ENCODE measurements at regions not wholly inside any gene's neighbourhood (a gene's known extent, or its start where the extent isn't known, plus 50 kb on each side); places are given as distances from the start of the nearest gene placed in this dataset.

- Histone ChIP-seq H3K36me3 (ENCODE audit: low read depth) (no peaks in the 10 kb centered on the region), H3K27me3 (ENCODE audit: insufficient read depth, poor library complexity, severe bottlenecking) (no peaks in the 10 kb centered on the region), H3K27ac (ENCODE audit: poor library complexity, severe bottlenecking) (no peak overlapping the region), H3K4me1 (ENCODE audit: insufficient read depth, poor library complexity, severe bottlenecking) (no peaks in the 10 kb centered on the region), H3K4me3 (ENCODE audit: severe bottlenecking) (no peak overlapping the region), H3K9me3 (ENCODE audit: severe bottlenecking) (no peaks in the 10 kb centered on the region)
- ATAC-seq (ENCODE audit: low read depth) (no peak), DNase-seq (ENCODE audit: low spot score) (no peak)
- TF ChIP-seq, protein P1, sequence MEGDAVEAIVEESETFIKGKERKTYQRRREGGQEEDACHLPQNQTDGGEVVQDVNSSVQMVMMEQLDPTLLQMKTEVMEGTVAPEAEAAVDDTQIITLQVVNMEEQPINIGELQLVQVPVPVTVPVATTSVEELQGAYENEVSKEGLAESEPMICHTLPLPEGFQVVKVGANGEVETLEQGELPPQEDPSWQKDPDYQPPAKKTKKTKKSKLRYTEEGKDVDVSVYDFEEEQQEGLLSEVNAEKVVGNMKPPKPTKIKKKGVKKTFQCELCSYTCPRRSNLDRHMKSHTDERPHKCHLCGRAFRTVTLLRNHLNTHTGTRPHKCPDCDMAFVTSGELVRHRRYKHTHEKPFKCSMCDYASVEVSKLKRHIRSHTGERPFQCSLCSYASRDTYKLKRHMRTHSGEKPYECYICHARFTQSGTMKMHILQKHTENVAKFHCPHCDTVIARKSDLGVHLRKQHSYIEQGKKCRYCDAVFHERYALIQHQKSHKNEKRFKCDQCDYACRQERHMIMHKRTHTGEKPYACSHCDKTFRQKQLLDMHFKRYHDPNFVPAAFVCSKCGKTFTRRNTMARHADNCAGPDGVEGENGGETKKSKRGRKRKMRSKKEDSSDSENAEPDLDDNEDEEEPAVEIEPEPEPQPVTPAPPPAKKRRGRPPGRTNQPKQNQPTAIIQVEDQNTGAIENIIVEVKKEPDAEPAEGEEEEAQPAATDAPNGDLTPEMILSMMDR (IDR thresholded peaks at IDR 0.05; ENCODE audit: poor library complexity, severe bottlenecking), result no peak
These were observed 273.2 kb upstream of the PARD3B start for GRCh38 chr2:204272089-204272488.

DNA sequence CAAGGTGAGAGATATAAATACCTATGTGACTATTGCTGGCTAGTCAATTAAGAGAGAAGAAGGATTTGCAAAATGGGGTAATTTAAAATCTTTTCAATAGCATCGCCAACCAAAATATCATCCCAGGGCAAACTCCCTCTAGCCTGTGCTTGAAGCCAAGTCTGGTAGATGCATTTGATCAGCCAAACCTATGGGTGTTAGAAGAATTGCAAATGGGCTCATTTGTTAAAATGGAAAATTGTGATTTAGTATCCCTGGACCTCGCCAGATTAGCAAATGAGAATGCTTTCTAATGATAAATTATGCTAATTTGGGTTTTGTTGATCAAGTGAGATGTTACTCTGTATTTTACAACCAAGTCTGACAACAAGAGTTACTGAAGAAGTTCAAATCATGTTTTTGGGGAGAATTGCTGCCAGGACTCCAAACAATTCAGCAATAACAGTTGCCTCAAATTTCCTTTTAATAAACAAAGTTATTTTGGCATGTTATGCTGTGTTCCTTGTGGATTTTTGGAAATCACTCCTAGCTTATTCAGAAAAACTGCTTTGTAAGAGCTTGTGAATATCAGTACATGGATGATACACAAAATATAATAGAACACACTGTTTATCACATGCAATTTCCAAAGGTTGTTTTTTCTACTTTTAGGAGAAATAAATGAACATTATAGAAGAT, 272.5 kb upstream of the PARD3B start:
- H3K36me3 ChIP-seq (ENCODE audit: low read depth), result no peaks in the 10 kb centered on the region
- H3K4me3 ChIP-seq (ENCODE audit: severe bottlenecking), result no peak overlapping the region
- no peaks in the 10 kb centered on the region for H3K27me3 ChIP-seq (ENCODE audit: insufficient read depth, poor library complexity, severe bottlenecking)
- DNase-seq (ENCODE audit: low spot score) (no peak), ATAC-seq (ENCODE audit: low read depth) (no peak)
- TF ChIP-seq, protein P1 (IDR thresholded peaks at IDR 0.05; ENCODE audit: poor library complexity, severe bottlenecking), result no peak
- H3K4me1 ChIP-seq (ENCODE audit: insufficient read depth, poor library complexity, severe bottlenecking), result no peaks in the 10 kb centered on the region
- H3K9me3 ChIP-seq (ENCODE audit: severe bottlenecking), result no peaks in the 10 kb centered on the region
- H3K27ac ChIP-seq (ENCODE audit: poor library complexity, severe bottlenecking), result no peak overlapping the region

GRCh38 chr2:204274429-204274828, 270.8 kb upstream of the PARD3B start:
- H3K4me3 ChIP-seq (ENCODE audit: severe bottlenecking), result no peak overlapping the region
- TF ChIP-seq, protein P1 (IDR thresholded peaks at IDR 0.05; ENCODE audit: poor library complexity, severe bottlenecking), result no peak
- no peaks in the 10 kb centered on the region for H3K27me3 ChIP-seq (ENCODE audit: insufficient read depth, poor library complexity, severe bottlenecking)
- no peaks in the 10 kb centered on the region for H3K4me1 ChIP-seq (ENCODE audit: insufficient read depth, poor library complexity, severe bottlenecking)
- H3K9me3 ChIP-seq (ENCODE audit: severe bottlenecking), result no peaks in the 10 kb centered on the region
- ATAC-seq (ENCODE audit: low read depth), result no peak
- no peaks in the 10 kb centered on the region for H3K36me3 ChIP-seq (ENCODE audit: low read depth)
- DNase-seq (ENCODE audit: low spot score), result no peak
- H3K27ac ChIP-seq (ENCODE audit: poor library complexity, severe bottlenecking), result no peak overlapping the region

- Histone ChIP-seq H3K4me1 (ENCODE audit: insufficient read depth, poor library complexity, severe bottlenecking) (no peaks in the 10 kb centered on the region), H3K27ac (ENCODE audit: poor library complexity, severe bottlenecking) (no peak overlapping the region), H3K27me3 (ENCODE audit: insufficient read depth, poor library complexity, severe bottlenecking) (no peaks in the 10 kb centered on the region), H3K4me3 (ENCODE audit: severe bottlenecking) (no peak overlapping the region), H3K9me3 (ENCODE audit: severe bottlenecking) (no peaks in the 10 kb centered on the region), H3K36me3 (ENCODE audit: low read depth) (no peaks in the 10 kb centered on the region)
- TF ChIP-seq, protein P1 (IDR thresholded peaks at IDR 0.05; ENCODE audit: poor library complexity, severe bottlenecking), result no peak
- ATAC-seq (ENCODE audit: low read depth) (no peak), DNase-seq (ENCODE audit: low spot score) (no peak)
These were observed 270.3 kb upstream of the PARD3B start for GRCh38 chr2:204274991-204275390.

- H3K36me3 ChIP-seq (ENCODE audit: low read depth), result no peaks in the 10 kb centered on the region
- no peaks in the 10 kb centered on the region for H3K27me3 ChIP-seq (ENCODE audit: insufficient read depth, poor library complexity, severe bottlenecking)
- H3K4me3 ChIP-seq (ENCODE audit: severe bottlenecking), result no peak overlapping the region
- no peaks in the 10 kb centered on the region for H3K9me3 ChIP-seq (ENCODE audit: severe bottlenecking)
- DNase-seq (ENCODE audit: low spot score) (no peak), ATAC-seq (ENCODE audit: low read depth) (no peak)
- no peak overlapping the region for H3K27ac ChIP-seq (ENCODE audit: poor library complexity, severe bottlenecking)
- no peaks in the 10 kb centered on the region for H3K4me1 ChIP-seq (ENCODE audit: insufficient read depth, poor library complexity, severe bottlenecking)
- TF ChIP-seq, protein P1 (IDR thresholded peaks at IDR 0.05; ENCODE audit: poor library complexity, severe bottlenecking), result no peak
These were observed 268.0 kb upstream of the PARD3B start for GRCh38 chr2:204277226-204277625.

Data from RWPE2 (cell line).